GM06990 (cell line): ENCODE measurements at regions not wholly inside any gene's neighbourhood (a gene's known extent, or its start where the extent isn't known, plus 50 kb on each side); places are given as distances from the start of the nearest gene placed in this dataset.

ENCODE experiments used
- DNase-seq: peaks from one replicate; pipeline ENCODE4 v3.0.0-alpha.2; 2011; ENCODE audit not compliant: insufficient read length; ENCODE audit errors: extremely low read depth
- H3K27me3 ChIP-seq: replicated peaks from 2 replicates; pipeline ENCODE4 v1.6.0; 2011; ENCODE audit warnings: low read length; ENCODE audit not compliant: control insufficient read depth, insufficient read depth
- H3K36me3 ChIP-seq: 2 replicates; pipeline ENCODE4 v1.5.1; 2011; ENCODE audit warnings: low read length; ENCODE audit not compliant: control insufficient read depth, insufficient read depth
- H3K4me3 ChIP-seq: replicated peaks from 2 replicates; pipeline ENCODE4 v1.5.1; 2011; ENCODE audit warnings: low read depth, mild to moderate bottlenecking, control low read depth, low read length
- CTCF ChIP-seq: IDR thresholded peaks from 2 replicates; pipeline ENCODE4 v1.5.1; 2011; ENCODE audit warnings: low read length, control low read depth, mild to moderate bottlenecking, inconsistent platforms; ENCODE audit not compliant: insufficient read depth, poor library complexity, severe bottlenecking

GRCh38 chr5:173472784-173473278 is 143.6 kb downstream of the BOD1 start:
- Histone ChIP-seq H3K27me3 (peaks cover 2% of the 10 kb centered on the region; the same call in 1 of the 2 replicates), H3K4me3 (no peak overlapping the region), H3K36me3 (no peaks in the 10 kb centered on the region)
- TF ChIP-seq CTCF = no peak
- DNase-seq = no peak

GRCh38 chr5:173472164-173472563 is 143.9 kb upstream of the STC2 start:
- Histone ChIP-seq H3K36me3 (no peaks in the 10 kb centered on the region), H3K27me3 (peaks cover 2% of the 10 kb centered on the region; the same call in 1 of the 2 replicates), H3K4me3 (no peak overlapping the region)
- TF ChIP-seq CTCF = no peak
- DNase-seq = no peak

- DNase-seq = no peak
- Histone ChIP-seq H3K27me3 (peaks cover 2% of the 10 kb centered on the region; the same call in 1 of the 2 replicates), H3K36me3 (no peaks in the 10 kb centered on the region), H3K4me3 (no peak overlapping the region)
- TF ChIP-seq CTCF = no peak
These were observed 140.6 kb upstream of the STC2 start for GRCh38 chr5:173468821-173469251.

- no peaks in the 10 kb centered on the region for H3K36me3 ChIP-seq
- TF ChIP-seq CTCF = no peak
- H3K4me3 ChIP-seq = no peak overlapping the region
These were observed 138.0 kb upstream of the STC2 start for GRCh38 chr5:173466227-173466626.

GRCh38 chr5:173464813-173465212 is 136.6 kb upstream of the STC2 start:
- TF ChIP-seq CTCF = no peak
- Histone ChIP-seq H3K36me3 (no peaks in the 10 kb centered on the region), H3K27me3 (peaks cover 2% of the 10 kb centered on the region; the same call in 1 of the 2 replicates), H3K4me3 (no peak overlapping the region)
- DNase-seq = no peak

More at GRCh38 chr5:173466227-173466626, 138.0 kb upstream of the STC2 start:
- DNase-seq = no peak
- peaks cover 2% of the 10 kb centered on the region; the same call in 1 of the 2 replicates for H3K27me3 ChIP-seq

GRCh38 chr5:173463207-173463606 is 135.0 kb upstream of the STC2 start:
- no peak for DNase-seq
- H3K4me3 ChIP-seq = no peak overlapping the region
- H3K27me3 ChIP-seq = 0 out of 2 replicates have a peak, but pooled peaks cover 2% of the 10 kb centered on the region
- no peak for TF ChIP-seq CTCF
- no peaks in the 10 kb centered on the region for H3K36me3 ChIP-seq
